DOHH2 (cell line): ENCODE measurements at regions not wholly inside any gene's neighbourhood (a gene's known extent, or its start where the extent isn't known, plus 50 kb on each side); places are given as distances from the start of the nearest gene placed in this dataset.

Source experiments
- H3F3A ChIP-seq: fragments of 200-600 bp; sonication (generic), shearing (Covaris generic); 2 replicates; pipeline ENCODE4 v1.6.0; 2016; ENCODE audit warnings: antibody characterized with exemption, mild to moderate bottlenecking; ENCODE audit not compliant: control insufficient read depth, insufficient read depth
- H3K27ac ChIP-seq: fragments of 200-600 bp; sonication (generic); 2 replicates; pipeline ENCODE4 v1.5.1; 2014; ENCODE audit warnings: low read depth, mild to moderate bottlenecking, low read length, moderate library complexity
- H3K27me3 ChIP-seq: fragments of 200-600 bp; sonication (generic); 2 replicates; pipeline ENCODE4 v1.6.1; 2014; ENCODE audit warnings: mild to moderate bottlenecking, low read length, mixed read lengths; ENCODE audit not compliant: control insufficient read depth
- H3K36me3 ChIP-seq: fragments of 200-600 bp; sonication (generic); 2 replicates; pipeline ENCODE4 v1.6.1; 2014; ENCODE audit warnings: mild to moderate bottlenecking, low read length, moderate library complexity, mixed read lengths; ENCODE audit not compliant: control insufficient read depth
- H3K4me1 ChIP-seq: fragments of 200-600 bp; sonication (generic); 2 replicates; pipeline ENCODE4 v1.6.1; 2014; ENCODE audit warnings: mild to moderate bottlenecking, low read length, mixed read lengths; ENCODE audit not compliant: control insufficient read depth
- H3K4me2 ChIP-seq: fragments of 200-600 bp; sonication (generic); 2 replicates; pipeline ENCODE4 v1.6.0; 2014; ENCODE audit warnings: mild to moderate bottlenecking, low read length, moderate library complexity
- H3K4me3 ChIP-seq: fragments of 200-600 bp; sonication (generic); 2 replicates; pipeline ENCODE4 v1.5.1; 2014; ENCODE audit warnings: mild to moderate bottlenecking, low read length, mixed read lengths
- H3K79me2 ChIP-seq: fragments of 200-600 bp; sonication (generic); 2 replicates; pipeline ENCODE4 v1.6.1; 2014; ENCODE audit warnings: mild to moderate bottlenecking, low read length, mixed read lengths; ENCODE audit not compliant: control insufficient read depth
- H3K9me2 ChIP-seq: fragments of 200-600 bp; sonication (generic); replicated peaks from 2 replicates; pipeline ENCODE4 v1.6.1; 2014; ENCODE audit warnings: mild to moderate bottlenecking, low read length, mixed read lengths; ENCODE audit not compliant: control insufficient read depth
- H3K9me3 ChIP-seq: fragments of 200-600 bp; sonication (generic); 2 replicates; pipeline ENCODE4 v1.6.1; 2014; ENCODE audit warnings: antibody characterized with exemption, low read length, mixed read lengths; ENCODE audit not compliant: control insufficient read depth, insufficient read depth
- H4K20me1 ChIP-seq: fragments of 200-600 bp; sonication (generic); 2 replicates; pipeline ENCODE4 v1.6.0; 2014; ENCODE audit warnings: low read depth, mild to moderate bottlenecking, antibody characterized with exemption, low read length, moderate library complexity; ENCODE audit not compliant: control insufficient read depth, insufficient read depth
- CTCF ChIP-seq: fragments of 200-600 bp; sonication (generic); IDR thresholded peaks from one replicate; pipeline ENCODE4 v1.5.1; 2014; ENCODE audit warnings: antibody characterized with exemption, mild to moderate bottlenecking, low read depth, low read length; ENCODE audit not compliant: poor library complexity, severe bottlenecking
- EZH2phosphoT487 ChIP-seq: fragments of 200-600 bp; sonication (generic); IDR thresholded peaks from 2 replicates; pipeline ENCODE4 v1.6.1; 2017; ENCODE audit warnings: borderline replicate concordance, mild to moderate bottlenecking, antibody characterized with exemption, low read length, moderate library complexity, mixed read lengths

GRCh38 chr13:106919133-106919532 lies 351.2 kb upstream of the ARGLU1 start:
- Histone ChIP-seq H3K27me3 (no peaks in the 10 kb centered on the region), H3K79me2 (no peaks in the 10 kb centered on the region), H4K20me1 (no peaks in the 10 kb centered on the region), H3F3A (peaks cover 32% of the 10 kb centered on the region), H3K9me3 (no peaks in the 10 kb centered on the region), H3K27ac (peak overlapping the region; percentile 97), H3K4me3 (peak overlapping the region; percentile 82), H3K36me3 (no peaks in the 10 kb centered on the region), H3K4me1 (peaks cover 50% of the 10 kb centered on the region), H3K4me2 (peak overlapping the region; percentile 96), H3K9me2 (no peaks in the 10 kb centered on the region)
- no peak for TF ChIP-seq EZH2phosphoT487
- no peak for TF ChIP-seq CTCF

DNA sequence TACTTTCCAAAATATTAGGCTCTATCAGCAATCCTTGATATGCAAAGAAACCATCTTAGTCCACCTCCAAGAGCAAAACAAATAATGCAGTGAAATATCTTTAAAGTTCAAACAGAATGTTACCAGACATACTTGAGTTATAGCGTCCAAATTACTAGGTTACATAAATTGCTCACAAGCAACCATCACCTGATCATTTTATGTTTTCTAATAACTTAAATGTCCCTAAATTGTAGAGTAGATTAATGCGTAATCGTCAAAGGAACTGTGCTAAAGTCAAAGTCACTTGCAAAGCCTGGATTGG lies 350.6 kb upstream of the ARGLU1 start:
- Histone ChIP-seq H4K20me1 (no peaks in the 10 kb centered on the region), H3K4me3 (peak overlapping the region; percentile 82), H3K27me3 (no peaks in the 10 kb centered on the region), H3K79me2 (no peaks in the 10 kb centered on the region), H3K4me2 (peak overlapping the region; percentile 96), H3K9me3 (no peaks in the 10 kb centered on the region), H3K27ac (peak overlapping the region; percentile 97), H3K4me1 (peaks cover 50% of the 10 kb centered on the region), H3F3A (peaks cover 32% of the 10 kb centered on the region), H3K36me3 (no peaks in the 10 kb centered on the region), H3K9me2 (no peaks in the 10 kb centered on the region)
- TF ChIP-seq CTCF = no peak
- no peak for TF ChIP-seq EZH2phosphoT487

- Histone ChIP-seq H3F3A (peaks cover 32% of the 10 kb centered on the region), H3K4me3 (peak overlapping the region; percentile 82), H3K4me2 (peak overlapping the region; percentile 96), H3K79me2 (no peaks in the 10 kb centered on the region), H3K9me3 (no peaks in the 10 kb centered on the region), H3K27ac (peak overlapping the region; percentile 97), H3K9me2 (no peaks in the 10 kb centered on the region), H3K36me3 (no peaks in the 10 kb centered on the region), H3K27me3 (no peaks in the 10 kb centered on the region), H4K20me1 (no peaks in the 10 kb centered on the region), H3K4me1 (peaks cover 50% of the 10 kb centered on the region)
- TF ChIP-seq CTCF (peak; percentile 96), EZH2phosphoT487 (no peak)
Measured at GRCh38 chr13:106917673-106918556, 350.0 kb upstream of the ARGLU1 start.
